ENCODE measurements at regions not wholly inside any gene's neighbourhood (a gene's known extent, or its start where the extent isn't known, plus 50 kb on each side); places are given as distances from the start of the nearest gene placed in this dataset.

- DNase-seq (ENCODE audit: low read depth in 4 of 4, low spot score in 2 of 4), result no peak
These were observed 96.8 kb downstream of the TMEM26 start for GRCh38 chr10:61356354-61356753.

- no peak for DNase-seq (ENCODE audit: low read depth in 4 of 4, low spot score in 2 of 4)
These were observed 98.0 kb downstream of the TMEM26 start for GRCh38 chr10:61355211-61355610.

GRCh38 chr10:61354401-61354975 lies 98.7 kb downstream of the TMEM26 start:
- DNase-seq (ENCODE audit: low read depth in 4 of 4, low spot score in 2 of 4), result no peak

GRCh38 chr10:61350794-61351193 lies 102.4 kb downstream of the TMEM26 start:
- no peak for DNase-seq (ENCODE audit: low read depth in 4 of 4, low spot score in 2 of 4)

GRCh38 chr10:61350068-61350467 lies 103.1 kb downstream of the TMEM26 start:
- DNase-seq (ENCODE audit: low read depth in 4 of 4, low spot score in 2 of 4), result no peak

GRCh38 chr10:61346796-61347413 lies 106.3 kb downstream of the TMEM26 start:
- no peak for DNase-seq (ENCODE audit: low read depth in 4 of 4, low spot score in 2 of 4)

GRCh38 chr10:61343796-61344195 lies 109.4 kb downstream of the TMEM26 start:
- no peak for DNase-seq (ENCODE audit: low read depth in 4 of 4, low spot score in 2 of 4)

- no peak for DNase-seq (ENCODE audit: low read depth in 4 of 4, low spot score in 2 of 4)
These were observed 110.2 kb downstream of the TMEM26 start for GRCh38 chr10:61342858-61343572.

- DNase-seq (ENCODE audit: low read depth in 4 of 4, low spot score in 2 of 4), result no peak
These were observed 112.2 kb downstream of the TMEM26 start for GRCh38 chr10:61341008-61341407.

GRCh38 chr10:61338146-61338545 lies 115.0 kb downstream of the TMEM26 start:
- DNase-seq (ENCODE audit: low read depth in 4 of 4, low spot score in 2 of 4), result no peak

GRCh38 chr10:61337741-61338140 lies 115.4 kb downstream of the TMEM26 start:
- no peak for DNase-seq (ENCODE audit: low read depth in 4 of 4, low spot score in 2 of 4)

- no peak for DNase-seq (ENCODE audit: low read depth in 4 of 4, low spot score in 2 of 4)
These were observed 116.3 kb downstream of the TMEM26 start for GRCh38 chr10:61336831-61337230.

GRCh38 chr10:61335359-61335758 lies 117.8 kb downstream of the TMEM26 start:
- no peak for DNase-seq (ENCODE audit: low read depth in 4 of 4, low spot score in 2 of 4)

- DNase-seq (ENCODE audit: low read depth in 4 of 4, low spot score in 2 of 4), result no peak
These were observed 120.6 kb downstream of the TMEM26 start for GRCh38 chr10:61332581-61332980.

GRCh38 chr10:61330669-61331068 lies 122.5 kb downstream of the TMEM26 start:
- no peak for DNase-seq (ENCODE audit: low read depth in 4 of 4, low spot score in 2 of 4)

- no peak for DNase-seq (ENCODE audit: low read depth in 4 of 4, low spot score in 2 of 4)
These were observed 123.3 kb downstream of the TMEM26 start for GRCh38 chr10:61329854-61330253.

GRCh38 chr10:61325223-61325960 lies 127.8 kb downstream of the TMEM26 start:
- DNase-seq (ENCODE audit: low read depth in 4 of 4, low spot score in 2 of 4), result no peak

GRCh38 chr10:61323726-61324125 lies 129.5 kb downstream of the TMEM26 start:
- DNase-seq (ENCODE audit: low read depth in 4 of 4, low spot score in 2 of 4), result no peak

GRCh38 chr10:61321041-61321857 lies 131.9 kb downstream of the TMEM26 start:
- no peak for DNase-seq (ENCODE audit: low read depth in 4 of 4, low spot score in 2 of 4)

GRCh38 chr10:61320257-61320587 lies 133.0 kb downstream of the TMEM26 start:
- DNase-seq (ENCODE audit: low read depth in 4 of 4, low spot score in 2 of 4), result no peak

All from left renal cortex interstitium (tissue), 4 donors.